ENCODE measurements at regions not wholly inside any gene's neighbourhood (a gene's known extent, or its start where the extent isn't known, plus 50 kb on each side); places are given as distances from the start of the nearest gene placed in this dataset.

DNA sequence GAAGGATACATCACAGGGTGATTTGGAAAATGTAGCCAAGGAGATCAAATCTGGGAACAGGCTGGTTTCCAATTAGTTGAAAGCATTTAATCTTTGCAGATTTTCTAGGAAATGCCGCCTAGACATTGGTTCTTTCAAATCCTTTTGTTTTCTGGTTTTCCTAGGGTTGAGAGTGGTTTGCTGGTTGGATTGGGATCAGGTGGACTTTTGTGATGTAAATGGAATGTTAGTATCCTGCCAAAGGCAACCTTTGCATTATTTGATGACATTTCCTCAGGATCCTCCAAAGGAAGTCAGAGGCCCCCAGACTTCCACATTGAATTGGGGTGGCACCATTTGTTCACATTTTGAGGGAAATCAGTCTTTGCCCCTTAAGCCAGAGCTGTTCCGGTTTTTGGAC, 245.5 kb upstream of the RPS23 start:
- TF ChIP-seq ETV6 (CRISPR knock-in tag; conservative IDR thresholded peaks at IDR 0.05) (no peak), POLR2A (IDR thresholded peaks at IDR 0.05; ENCODE audit: insufficient read depth in 1 of 2, low read depth in 2 of 2, low read length in 2 of 2) (no peak), JUN (CRISPR knock-in tag; IDR thresholded peaks at IDR 0.05) (no peak), ZFP62 (CRISPR knock-in tag; IDR thresholded peaks at IDR 0.05) (no peak), PCBP2 (optimal IDR thresholded peaks at IDR 0.05; ENCODE audit: low read depth, low read length, poor library complexity, severe bottlenecking) (no peak), ZBTB1 (CRISPR knock-in tag; IDR thresholded peaks at IDR 0.05; ENCODE audit: borderline replicate concordance) (no peak)
- TF ChIP-seq, protein P1, sequence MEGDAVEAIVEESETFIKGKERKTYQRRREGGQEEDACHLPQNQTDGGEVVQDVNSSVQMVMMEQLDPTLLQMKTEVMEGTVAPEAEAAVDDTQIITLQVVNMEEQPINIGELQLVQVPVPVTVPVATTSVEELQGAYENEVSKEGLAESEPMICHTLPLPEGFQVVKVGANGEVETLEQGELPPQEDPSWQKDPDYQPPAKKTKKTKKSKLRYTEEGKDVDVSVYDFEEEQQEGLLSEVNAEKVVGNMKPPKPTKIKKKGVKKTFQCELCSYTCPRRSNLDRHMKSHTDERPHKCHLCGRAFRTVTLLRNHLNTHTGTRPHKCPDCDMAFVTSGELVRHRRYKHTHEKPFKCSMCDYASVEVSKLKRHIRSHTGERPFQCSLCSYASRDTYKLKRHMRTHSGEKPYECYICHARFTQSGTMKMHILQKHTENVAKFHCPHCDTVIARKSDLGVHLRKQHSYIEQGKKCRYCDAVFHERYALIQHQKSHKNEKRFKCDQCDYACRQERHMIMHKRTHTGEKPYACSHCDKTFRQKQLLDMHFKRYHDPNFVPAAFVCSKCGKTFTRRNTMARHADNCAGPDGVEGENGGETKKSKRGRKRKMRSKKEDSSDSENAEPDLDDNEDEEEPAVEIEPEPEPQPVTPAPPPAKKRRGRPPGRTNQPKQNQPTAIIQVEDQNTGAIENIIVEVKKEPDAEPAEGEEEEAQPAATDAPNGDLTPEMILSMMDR (CRISPR knock-in tag; IDR thresholded peaks at IDR 0.05): no peak

All from HepG2 (cell line).